GM21723 (cell line): ENCODE measurements at regions not wholly inside any gene's neighbourhood (a gene's known extent, or its start where the extent isn't known, plus 50 kb on each side); places are given as distances from the start of the nearest gene placed in this dataset.

ENCODE experiments used
- ATAC-seq: cut with Tn5 transposase; IDR thresholded peaks from one replicate; pipeline ENCODE4 v1.9.1; 2021; ENCODE audit warnings: mild to moderate bottlenecking, moderate library complexity; ENCODE audit not compliant: unreplicated experiment

GRCh38 chr14:98688446-98688845, 583.6 kb downstream of the BCL11B start:
- ATAC-seq = no peak

- ATAC-seq = no peak
Observed at GRCh38 chr14:98689951-98690350, 582.0 kb downstream of the BCL11B start.

GRCh38 chr14:98692832-98693231, 579.2 kb downstream of the BCL11B start:
- ATAC-seq = no peak

GRCh38 chr14:98694541-98694940, 577.5 kb downstream of the BCL11B start:
- ATAC-seq = no peak

GRCh38 chr14:98695809-98696208, 576.2 kb downstream of the BCL11B start:
- no peak for ATAC-seq

- no peak for ATAC-seq
Observed at GRCh38 chr14:98698341-98698740, 573.7 kb downstream of the BCL11B start.

- no peak for ATAC-seq
Observed at GRCh38 chr14:98700748-98701147, 571.2 kb downstream of the BCL11B start.

GRCh38 chr14:98701377-98701776, 570.6 kb downstream of the BCL11B start:
- no peak for ATAC-seq

- no peak for ATAC-seq
Observed at GRCh38 chr14:98704441-98704840, 567.6 kb downstream of the BCL11B start.

- ATAC-seq = no peak
Observed at GRCh38 chr14:98705871-98706300, 566.1 kb downstream of the BCL11B start.

GRCh38 chr14:98707522-98707921, 564.5 kb downstream of the BCL11B start:
- ATAC-seq = no peak

GRCh38 chr14:98708555-98708954, 563.4 kb downstream of the BCL11B start:
- no peak for ATAC-seq

- ATAC-seq = no peak
Observed at GRCh38 chr14:98711453-98711852, 560.5 kb downstream of the BCL11B start.

GRCh38 chr14:98714626-98715425, 557.2 kb downstream of the BCL11B start:
- ATAC-seq = no peak

GRCh38 chr14:98716133-98716532, 555.9 kb downstream of the BCL11B start:
- ATAC-seq = no peak

GRCh38 chr14:98721061-98721460, 550.9 kb downstream of the BCL11B start:
- no peak for ATAC-seq

GRCh38 chr14:98724734-98725133, 547.3 kb downstream of the BCL11B start:
- no peak for ATAC-seq

GRCh38 chr14:98725191-98725590, 546.8 kb downstream of the BCL11B start:
- ATAC-seq = no peak

- ATAC-seq = no peak
Observed at GRCh38 chr14:98725676-98726075, 546.3 kb downstream of the BCL11B start.

GRCh38 chr14:98726585-98727405, 545.2 kb downstream of the BCL11B start:
- no peak for ATAC-seq

- ATAC-seq = no peak
Observed at GRCh38 chr14:98728024-98728423, 544.0 kb downstream of the BCL11B start.

- ATAC-seq = no peak
Observed at GRCh38 chr14:98728836-98729235, 543.2 kb downstream of the BCL11B start.
